NK-92 (cell line): ENCODE measurements at regions not wholly inside any gene's neighbourhood (a gene's known extent, or its start where the extent isn't known, plus 50 kb on each side); places are given as distances from the start of the nearest gene placed in this dataset.
"Not testable (repeated sequence)": the region's sequence is repeated elsewhere in the genome, so short reads cannot be mapped to it uniquely, and the experiment has no call there.

Experiments
- DNase-seq: peaks from one replicate; lab custom pipeline; 2025; ENCODE audit not compliant: unreplicated experiment; lab: John Stamatoyannopoulos, UW

DNA sequence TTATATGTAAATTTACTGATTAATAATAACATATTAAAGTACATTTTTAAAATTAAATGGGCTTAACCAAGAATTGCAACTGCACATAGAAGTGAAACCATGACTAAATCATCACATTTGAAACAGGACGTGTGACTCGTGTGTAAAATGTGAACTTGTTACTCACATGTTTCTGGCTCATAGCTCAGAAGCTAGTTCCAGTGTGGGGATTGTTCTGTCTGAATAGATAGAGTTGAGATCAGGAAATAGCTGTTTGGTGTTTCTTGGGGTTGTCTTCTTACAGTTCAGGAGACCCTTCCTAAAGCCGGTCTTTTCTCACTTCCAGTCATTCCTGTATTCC lies 130.9 kb downstream of the LAT start:
- not testable (repeated sequence) for DNase-seq

DNA sequence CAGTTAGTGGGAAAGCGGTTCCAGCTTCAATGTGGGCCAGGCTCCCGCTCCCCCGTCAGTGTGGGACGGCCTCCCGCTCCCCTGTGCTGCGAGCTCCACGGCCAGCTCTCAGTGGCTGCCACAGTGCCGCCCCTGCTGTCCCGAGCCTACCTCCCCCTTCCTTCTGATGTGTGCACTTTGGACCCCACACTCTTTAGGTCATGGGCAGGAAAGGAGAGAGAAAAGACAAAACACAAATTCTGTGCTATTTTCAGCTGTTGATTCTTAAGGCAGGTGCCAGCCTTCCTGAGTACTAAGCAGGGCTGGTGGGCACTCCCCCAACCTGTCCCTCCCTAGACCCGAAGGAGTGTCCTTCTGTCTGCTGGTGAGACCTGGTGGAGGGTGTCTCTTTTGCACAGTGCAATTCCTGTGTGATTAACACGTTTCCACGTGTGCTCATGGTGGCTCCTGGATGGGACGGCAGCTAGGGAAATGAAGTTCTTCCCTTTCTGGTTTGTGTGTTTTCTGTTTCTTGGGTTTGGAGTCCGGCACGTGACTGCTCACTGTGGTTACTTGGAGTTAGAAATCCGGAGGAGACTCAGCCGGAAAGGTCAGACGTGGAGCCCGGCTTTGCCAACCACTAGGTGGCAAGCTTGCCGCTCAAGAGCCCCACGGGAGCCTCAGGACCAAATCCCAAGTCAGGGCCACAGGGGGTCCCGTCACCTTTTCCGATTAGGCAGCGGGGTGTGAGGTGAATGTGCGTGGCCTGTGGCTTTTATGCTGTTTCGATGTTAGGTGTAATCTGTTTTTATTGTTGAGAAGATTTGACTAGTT lies 130.3 kb downstream of the LAT start:
- not testable (repeated sequence) for DNase-seq

DNA sequence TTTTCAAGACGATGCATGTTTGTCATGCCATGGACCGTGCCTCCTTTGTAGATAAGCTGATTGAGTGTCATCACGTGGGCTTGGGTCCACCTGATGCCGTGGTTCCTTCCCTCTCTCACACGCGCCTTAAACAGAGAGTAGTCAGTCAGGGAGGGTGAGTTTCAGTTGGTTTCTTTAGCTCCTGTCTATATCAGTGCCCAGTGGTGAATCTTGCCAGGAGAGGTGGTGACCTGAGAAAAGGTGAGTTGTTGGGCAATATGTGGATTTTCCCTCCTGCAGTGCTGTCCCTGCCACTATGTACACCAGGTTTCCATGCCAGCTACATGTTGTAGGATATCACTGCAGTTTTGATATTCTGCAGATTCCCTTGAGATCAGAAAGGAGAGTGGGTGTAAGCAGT lies 129.7 kb downstream of the LAT start:
- no peak for DNase-seq

DNA sequence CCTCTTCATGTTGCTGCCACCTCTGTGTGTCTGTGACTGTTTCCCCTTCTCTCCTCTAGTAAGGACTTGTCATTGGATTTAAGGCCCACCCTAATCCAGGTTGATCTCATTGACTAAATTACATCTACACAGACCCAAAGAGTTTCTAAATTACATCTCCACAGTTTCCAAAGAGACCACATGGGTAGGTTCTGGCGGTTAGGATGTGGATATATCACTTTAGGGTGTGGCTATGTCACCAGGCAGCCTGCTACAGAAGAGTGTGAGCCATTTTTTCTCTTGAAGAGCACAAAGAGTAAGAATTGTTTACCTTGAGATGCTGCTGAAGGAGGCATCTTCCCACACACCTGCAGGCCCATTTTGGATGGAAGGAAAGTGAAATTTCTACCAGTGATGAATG lies 128.6 kb downstream of the LAT start:
- DNase-seq: not testable (repeated sequence)

DNA sequence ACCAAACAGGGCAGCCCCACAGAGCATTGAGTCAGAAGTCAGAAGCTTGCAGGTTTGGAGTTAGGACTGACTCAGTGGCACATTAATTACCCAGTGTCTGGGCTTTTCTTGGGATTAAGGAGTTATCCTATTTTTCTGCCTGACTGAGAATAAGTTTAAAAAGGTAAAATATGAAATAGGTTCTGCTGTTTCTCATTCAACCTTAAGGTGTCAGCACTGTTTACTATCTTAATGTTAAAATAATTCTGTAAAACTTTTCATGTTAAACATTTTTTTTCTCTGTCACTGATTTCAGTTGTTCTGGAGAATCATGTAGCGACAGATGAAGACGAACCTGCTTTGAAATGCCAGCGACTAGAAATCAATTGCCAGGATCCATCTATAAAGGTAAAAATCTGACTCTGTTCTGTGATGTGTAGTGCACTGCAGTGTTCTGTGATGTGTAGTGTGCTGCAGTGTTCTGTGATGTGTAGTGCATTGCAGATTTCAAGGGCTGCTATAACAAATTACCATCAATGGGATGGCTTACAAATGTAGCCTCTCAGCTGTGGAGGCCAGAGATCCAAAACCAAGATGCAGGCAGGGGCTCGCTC lies 128.0 kb downstream of the LAT start:
- no peak for DNase-seq

DNA sequence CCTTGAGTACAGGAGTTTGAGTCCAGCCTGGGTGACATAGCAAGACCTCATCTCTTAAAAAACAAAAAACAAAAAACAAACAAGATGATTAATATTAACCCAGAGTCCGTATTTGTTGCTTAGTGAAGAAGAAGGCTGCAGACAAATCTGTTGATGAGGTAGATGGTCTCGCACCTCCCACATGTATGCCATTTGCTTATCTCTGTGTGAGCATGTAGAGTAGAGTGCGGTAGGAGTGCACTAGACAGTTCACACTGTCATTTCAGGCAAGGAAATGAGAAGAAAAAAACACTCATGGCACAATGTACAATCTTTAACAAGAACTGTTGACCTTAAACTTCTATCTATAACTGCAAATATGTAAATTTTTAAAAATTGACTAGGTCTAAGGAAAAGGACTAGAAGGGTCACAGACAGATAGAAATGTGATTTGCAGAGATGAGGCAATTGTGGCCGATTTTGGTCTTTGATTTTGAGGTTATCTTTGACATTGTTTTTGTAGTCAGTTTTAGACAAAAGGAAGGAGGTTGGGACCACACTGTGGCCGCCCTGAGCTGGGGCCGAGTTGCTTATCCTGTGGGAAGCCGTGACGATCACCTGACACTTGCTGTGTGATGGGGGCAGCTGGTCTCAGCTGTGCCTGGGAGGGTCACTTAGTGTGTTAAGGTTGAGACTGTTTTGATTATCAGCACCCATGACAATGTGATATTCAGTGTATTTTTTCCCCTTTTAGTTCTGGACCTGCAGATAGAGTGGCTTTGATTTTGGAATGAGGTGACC lies 127.2 kb downstream of the LAT start:
- DNase-seq: not testable (repeated sequence)

DNA sequence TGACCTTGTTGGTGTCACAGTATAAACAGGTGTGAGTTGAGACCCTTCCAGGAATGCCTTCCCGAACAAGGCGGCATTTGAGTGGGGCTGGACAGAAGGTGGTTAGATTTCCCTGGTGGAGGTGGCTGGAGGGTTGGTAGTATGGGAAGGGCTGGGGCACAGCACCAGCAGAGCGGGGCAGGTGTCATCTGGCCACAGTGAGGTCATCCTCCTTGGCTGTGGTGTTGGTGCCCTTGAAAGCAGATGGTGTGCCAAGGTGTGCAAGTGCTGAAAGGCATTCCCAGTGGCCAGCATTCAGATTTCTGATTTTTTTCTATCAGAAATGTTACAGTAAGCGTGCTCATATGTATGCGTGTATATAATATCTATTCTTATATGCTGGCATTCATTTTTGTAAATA lies 126.6 kb downstream of the LAT start:
- no peak for DNase-seq

DNA sequence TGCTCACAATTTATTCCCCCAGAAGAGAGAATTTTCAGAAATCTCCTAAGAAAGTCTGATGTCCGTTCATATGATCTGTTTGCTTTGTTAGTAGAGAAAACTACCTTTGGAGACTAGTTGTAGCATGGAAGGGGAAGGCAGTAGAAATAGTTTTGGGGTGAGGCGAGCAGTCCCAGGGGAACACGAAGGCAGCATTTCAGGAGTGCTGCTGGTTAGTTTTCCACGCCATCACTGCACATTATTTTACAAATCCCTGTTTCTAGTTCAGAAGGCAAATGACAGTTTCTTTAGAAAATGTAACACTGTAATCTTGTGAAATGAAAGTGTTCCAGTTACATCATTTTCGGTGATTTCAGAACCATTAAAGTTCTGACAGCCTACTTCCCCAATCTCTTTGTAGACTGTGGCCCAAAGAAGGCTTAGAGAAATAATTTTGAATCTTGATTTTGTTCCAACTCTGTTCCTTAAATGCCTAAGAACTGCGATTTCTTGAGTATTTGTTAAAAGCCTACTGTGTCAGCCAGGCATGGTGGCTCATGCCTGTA lies 123.8 kb downstream of the LAT start:
- not testable (repeated sequence) for DNase-seq

DNA sequence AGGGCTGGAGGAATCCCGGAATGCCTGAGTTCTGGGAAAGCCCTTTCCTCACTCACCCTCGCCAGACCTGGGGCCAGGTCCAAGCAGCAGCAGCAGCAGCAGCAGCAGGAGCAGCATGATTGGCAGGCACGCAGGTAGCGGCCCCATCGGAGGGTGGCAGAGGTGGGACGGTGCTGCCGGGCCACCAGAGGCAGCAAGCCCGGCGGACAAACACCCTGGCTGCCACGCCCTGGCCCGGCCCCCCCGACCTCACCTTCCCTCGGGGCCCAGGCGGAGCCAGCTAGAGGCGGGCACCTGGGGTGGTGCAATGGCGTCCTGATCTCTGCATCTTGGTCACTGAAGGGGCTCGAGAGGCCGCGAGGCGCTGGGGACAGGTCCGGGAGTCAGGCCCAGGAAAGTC lies 122.4 kb downstream of the LAT start:
- DNase-seq: no peak

DNA sequence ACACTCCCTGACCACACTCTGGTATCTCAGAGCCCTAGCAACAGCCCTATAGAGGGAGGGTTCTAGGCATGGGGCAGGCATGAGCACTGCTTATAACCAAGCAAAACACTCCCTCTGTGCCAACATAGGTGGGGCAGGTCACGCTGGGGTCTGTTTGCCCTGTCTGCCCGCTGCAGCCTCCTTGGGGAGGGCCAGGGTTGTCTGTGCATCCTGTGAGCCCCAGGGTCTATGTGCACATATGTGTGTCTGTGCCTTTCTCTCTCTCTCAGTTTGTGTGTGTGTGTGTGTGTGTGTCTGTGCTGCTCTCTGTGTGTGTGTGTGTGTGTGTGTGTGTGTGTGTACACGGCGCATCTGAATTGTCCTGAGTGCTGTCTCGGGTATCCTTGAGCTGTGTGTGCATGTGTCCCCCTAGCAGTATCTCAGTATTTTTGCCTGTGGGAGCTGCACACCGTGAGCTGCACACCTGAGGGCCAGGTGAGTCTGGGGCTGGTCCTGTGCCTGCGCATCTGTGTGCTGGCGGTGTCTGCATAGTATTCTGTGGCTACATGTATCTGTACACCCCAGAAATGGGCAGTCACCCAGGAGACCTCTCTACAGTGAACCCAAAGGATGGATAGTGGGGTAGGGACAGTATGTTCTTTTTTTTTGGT lies 121.5 kb downstream of the LAT start:
- DNase-seq: not testable (repeated sequence)

DNA sequence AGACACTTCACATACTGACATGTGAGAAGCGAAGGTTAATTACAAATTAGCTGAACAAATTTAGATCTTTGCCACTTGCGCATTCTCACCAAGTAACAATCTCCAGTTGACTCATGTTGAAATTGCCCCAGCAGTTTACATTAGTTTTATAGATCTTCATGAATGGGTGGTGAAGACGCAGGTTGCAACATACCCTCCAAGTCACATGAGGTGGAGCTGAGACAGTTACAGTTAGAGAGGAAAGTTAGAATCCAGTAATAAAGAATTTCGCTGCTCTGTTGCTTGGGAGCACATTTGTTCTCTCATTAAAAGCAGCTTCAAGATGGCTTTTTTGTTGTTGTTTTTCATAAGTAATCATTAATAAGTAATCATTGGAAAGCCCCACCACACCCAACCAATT lies 119.7 kb downstream of the LAT start:
- DNase-seq: not testable (repeated sequence)

DNA sequence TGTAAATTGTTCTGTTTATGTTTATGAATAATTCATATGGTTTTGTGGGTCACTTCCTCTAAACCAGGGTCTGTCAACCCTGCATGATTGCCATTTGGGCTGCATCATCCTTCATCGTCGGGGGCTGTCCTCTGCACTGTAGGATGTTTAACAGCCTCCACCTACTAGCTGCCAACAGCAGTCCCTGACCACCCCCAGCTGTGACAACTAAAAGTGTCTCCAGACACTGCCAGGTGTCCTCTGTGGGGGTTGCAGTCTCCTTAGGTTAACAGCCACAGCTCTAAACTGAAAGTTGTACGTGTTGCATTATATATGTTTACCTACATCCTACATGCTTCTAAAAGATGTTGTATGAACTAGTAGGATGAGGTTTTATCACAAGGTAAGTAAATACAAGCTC lies 113.1 kb downstream of the LAT start:
- DNase-seq: not testable (repeated sequence)

DNA sequence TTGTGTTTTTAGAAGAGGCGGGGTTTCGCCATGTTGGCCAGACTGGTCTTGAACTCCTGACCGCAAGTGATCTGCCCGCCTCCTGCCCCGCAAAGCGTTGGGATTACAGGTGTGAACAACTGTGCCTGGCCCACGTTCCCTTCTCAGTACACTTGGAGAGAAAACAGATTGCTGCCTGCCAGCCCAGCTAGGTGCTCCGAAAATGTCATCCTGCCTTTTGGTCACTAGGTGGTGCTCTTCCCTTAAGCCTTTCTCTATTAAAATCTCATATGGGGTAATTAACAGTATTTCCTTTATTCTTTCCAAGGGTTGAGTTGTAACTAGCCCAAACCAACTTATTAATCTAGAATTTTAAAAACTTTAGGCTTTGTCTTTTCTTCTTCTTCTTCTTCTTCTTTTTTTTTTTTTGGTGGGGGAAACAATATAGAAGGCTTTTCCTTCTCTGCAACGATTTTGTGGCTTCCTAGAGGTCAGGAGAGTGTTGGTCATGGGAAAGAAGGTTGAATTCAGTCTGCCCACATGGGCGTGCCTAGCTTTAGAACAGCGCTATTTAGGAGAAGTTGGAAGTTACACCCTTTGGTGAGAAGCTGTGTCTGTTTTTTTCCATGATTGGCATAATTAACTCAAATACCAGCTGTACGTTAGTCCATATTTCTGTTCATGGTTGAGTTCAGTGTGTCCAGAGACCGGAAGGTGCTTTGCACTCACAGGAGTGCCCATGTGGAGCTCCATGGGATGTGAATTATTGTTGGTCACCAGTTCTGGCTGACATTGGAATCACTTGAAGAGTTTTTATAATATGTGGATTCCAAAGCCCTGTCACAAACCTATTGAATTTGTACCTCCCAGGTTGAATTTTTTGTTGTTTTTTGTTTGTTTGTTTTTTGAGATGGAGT lies 110.1 kb downstream of the LAT start:
- DNase-seq: not testable (repeated sequence)

DNA sequence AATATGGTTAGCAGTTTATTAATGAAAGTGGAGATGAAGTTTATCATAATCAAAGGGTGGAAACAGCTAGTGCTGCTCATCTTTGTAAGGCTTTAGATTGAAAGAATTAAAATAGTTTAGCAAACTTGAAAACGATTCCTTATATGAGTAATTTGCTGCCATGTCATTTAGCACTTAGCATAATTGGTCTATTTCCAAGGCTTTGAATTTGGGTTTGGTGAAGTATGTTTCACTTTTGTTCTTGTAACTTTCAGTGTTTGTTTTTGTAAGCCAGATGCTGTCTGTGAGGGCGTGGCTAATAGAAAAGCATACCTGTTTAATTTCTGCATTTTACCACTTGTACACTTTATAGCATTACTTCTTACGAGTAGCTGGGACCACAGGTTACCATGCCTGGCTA lies 109.5 kb downstream of the LAT start:
- DNase-seq: not testable (repeated sequence)

DNA sequence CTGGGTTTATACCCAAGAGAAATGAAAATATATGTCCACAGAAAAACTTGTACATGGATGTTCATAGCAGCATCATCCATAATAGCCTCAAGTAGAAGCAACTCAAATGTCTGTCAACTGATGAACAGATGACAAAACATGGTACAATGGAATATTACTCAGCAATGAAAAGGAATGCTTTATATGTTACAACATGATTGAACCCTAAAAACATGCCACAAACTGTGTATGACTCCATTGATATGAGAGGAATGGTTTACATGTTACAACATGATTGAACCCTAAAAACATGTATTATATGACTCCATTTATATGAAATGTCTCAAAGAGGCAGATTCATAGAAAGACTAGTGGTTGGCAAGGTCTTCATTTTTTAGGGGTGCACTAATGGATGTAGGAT lies 104.8 kb downstream of the LAT start:
- DNase-seq: not testable (repeated sequence)

DNA sequence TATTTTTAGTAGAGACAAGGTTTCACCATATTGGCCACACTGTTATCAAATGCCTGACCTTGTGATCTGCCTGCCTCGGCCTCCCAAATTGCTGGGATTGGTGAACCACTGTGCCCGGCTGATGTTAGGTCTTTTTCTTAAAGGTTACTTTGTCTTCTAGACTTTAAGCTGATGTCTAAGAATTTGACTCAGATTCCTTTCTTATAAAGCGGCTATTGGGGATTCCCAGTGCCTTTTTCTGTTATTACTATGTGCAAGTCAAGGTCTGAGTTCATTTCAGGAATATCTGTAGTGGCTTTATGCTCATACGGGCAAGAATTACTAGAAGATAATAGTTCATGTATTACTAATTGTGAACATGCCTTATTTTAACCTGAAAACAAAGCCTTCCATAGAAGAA lies 102.8 kb downstream of the LAT start:
- not testable (repeated sequence) for DNase-seq

DNA sequence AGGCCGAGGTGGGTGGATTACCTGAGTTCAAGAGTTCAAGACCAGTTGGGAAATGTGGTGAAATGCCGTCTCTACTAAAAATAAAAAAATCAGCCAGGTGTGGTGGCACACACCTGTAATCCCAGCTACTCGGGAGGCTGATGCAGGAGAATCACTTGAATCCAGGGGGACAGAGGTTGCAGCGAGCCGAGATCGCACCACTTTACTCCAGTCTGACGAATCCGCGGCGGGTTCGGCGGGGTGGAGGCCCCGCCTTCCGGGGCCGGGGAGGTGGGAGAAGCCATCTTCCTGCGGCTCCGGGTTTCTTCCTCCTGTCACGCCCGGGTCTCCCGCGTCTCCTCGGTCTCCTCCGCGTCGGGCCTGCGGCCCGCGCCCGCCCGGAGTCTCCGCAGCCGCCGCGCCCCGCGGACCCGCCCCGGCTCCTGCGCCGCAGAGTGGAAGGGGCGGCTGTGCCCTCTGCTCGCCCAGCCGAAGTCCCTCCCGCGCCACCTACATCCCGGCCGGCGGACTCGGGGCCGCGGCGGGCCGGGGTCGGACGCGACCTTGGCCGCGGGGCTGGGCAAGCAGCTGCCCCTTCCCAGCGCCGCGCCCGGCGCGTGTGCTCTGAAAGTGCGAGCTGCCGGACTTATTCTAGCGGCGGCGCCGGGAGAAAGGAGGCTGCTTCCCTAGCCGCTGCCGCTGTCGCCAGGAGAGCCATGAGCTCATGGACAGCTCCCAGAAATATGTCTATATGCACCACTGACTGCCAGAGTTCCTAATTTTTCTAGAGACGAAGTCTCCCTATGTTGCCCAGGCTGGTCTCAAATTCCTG lies 97.2 kb downstream of the LAT start:
- not testable (repeated sequence) for DNase-seq

DNA sequence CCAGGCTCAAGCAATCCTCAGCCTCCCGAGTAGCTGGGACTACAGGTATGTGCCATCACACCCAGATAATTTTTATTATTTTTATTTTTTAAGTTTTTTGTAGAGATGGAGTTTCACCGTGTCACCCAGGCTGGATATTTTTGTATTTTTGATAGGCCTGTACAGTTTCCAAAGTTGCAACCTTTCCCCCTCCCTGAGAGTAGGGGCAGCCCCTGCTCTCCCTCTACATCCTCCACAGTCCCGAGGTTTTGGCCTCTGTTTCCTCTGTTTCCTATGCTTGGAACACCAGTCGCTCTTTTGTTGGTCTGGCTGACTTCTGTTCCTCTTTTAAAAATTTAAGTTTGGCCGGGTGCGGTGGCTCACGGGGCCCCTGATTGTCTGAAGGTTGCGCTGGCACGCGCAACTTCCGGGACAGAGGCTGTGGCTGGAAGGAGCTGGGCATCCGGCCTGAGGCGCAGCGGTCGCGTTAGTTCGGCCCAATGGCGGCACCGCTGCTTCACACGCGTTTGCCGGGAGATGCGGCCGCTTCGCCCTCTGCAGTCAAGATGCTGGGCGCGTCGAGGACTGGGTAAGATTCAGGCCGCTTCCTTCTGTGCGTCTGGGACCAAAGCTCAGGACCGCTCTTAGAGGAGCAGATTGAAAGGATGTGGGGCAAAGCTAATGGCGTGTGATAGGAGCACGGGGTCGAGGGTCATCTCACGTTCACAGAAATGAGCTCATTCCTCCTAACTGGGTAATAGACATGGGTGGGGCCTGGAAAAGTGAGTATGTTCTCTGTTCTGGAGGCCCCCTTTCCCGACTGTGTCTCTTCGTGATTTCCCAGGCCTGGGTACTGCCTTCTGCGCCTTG lies 89.9 kb downstream of the LAT start:
- not testable (repeated sequence) for DNase-seq
